Retinal pigment epithelial cell (primary cell): ENCODE measurements at regions not wholly inside any gene's neighbourhood (a gene's known extent, or its start where the extent isn't known, plus 50 kb on each side); places are given as distances from the start of the nearest gene placed in this dataset.
"Not testable (repeated sequence)": the region's sequence is repeated elsewhere in the genome, so short reads cannot be mapped to it uniquely, and the experiment has no call there.

ENCODE experiments used
- DNase-seq: peaks from one replicate; pipeline ENCODE4 v3.0.0-alpha.2; 2010; ENCODE audit warnings: low read depth
- H3K4me3 ChIP-seq: 2 replicates; pipeline ENCODE4 v1.5.1; 2011; ENCODE audit warnings: mild to moderate bottlenecking, low read length, control low read depth, moderate library complexity
- TF ChIP-seq, protein P1 (sequence below): conservative IDR thresholded peaks from 2 replicates; pipeline ENCODE4 v1.5.1; 2011; ENCODE audit warnings: low read depth, low read length, control low read depth, inconsistent platforms

GRCh38 chr1:143574891-143575520 is 396.8 kb downstream of the FAM72C start:
- no peak overlapping the region for H3K4me3 ChIP-seq
- TF ChIP-seq, protein P1, sequence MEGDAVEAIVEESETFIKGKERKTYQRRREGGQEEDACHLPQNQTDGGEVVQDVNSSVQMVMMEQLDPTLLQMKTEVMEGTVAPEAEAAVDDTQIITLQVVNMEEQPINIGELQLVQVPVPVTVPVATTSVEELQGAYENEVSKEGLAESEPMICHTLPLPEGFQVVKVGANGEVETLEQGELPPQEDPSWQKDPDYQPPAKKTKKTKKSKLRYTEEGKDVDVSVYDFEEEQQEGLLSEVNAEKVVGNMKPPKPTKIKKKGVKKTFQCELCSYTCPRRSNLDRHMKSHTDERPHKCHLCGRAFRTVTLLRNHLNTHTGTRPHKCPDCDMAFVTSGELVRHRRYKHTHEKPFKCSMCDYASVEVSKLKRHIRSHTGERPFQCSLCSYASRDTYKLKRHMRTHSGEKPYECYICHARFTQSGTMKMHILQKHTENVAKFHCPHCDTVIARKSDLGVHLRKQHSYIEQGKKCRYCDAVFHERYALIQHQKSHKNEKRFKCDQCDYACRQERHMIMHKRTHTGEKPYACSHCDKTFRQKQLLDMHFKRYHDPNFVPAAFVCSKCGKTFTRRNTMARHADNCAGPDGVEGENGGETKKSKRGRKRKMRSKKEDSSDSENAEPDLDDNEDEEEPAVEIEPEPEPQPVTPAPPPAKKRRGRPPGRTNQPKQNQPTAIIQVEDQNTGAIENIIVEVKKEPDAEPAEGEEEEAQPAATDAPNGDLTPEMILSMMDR = no peak
- DNase-seq = no peak

GRCh38 chr1:143572661-143573060 is 399.1 kb downstream of the FAM72C start:
- not testable (repeated sequence) for H3K4me3 ChIP-seq, DNase-seq

DNA sequence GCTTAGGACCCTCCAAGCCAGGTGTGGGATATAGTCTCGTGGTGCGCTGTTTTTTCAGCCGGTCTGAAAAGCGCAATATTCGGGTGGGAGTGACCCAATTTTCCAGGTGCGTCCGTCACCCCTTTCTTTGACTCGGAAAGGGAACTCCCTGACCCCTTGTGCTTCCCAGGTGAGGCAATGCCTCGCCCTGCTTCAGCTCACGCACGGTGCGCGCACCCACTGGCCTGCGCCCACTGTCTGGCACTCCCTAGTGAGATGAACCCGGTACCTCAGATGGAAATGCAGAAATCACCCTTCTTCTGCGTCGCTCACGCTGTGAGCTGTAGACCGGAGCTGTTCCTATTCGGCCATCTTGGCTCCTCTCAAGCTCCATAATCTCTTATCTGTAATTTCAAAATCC is 408.0 kb downstream of the FAM72C start:
- H3K4me3 ChIP-seq, DNase-seq: not testable (repeated sequence)

GRCh38 chr1:143553627-143554026 is 418.2 kb downstream of the FAM72C start:
- no peak for DNase-seq
- TF ChIP-seq, protein P1 = no peak
- H3K4me3 ChIP-seq = no peak overlapping the region

- H3K4me3 ChIP-seq, DNase-seq: not testable (repeated sequence)
Measured at GRCh38 chr1:143504703-143505102, 467.1 kb downstream of the FAM72C start.

DNA sequence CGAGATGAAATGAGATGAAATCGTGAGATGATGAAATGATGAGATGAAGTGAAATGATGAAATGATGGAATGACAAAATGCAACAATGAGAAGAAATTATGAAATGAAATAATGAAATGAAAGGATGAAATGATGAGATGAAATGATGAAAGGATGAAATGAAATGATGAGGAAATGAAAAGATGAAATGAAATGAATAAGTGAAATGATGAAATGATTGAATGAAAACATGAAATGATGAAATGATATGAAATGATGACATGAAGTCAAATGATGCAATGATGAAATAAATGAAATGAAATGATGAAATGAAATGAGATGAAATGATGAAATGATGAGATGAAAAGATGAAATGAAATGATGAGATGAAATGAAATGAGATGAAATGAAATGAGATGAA is 467.7 kb downstream of the FAM72C start:
- not testable (repeated sequence) for DNase-seq, H3K4me3 ChIP-seq

GRCh38 chr1:143503048-143503447 is 468.7 kb downstream of the FAM72C start:
- DNase-seq, H3K4me3 ChIP-seq: not testable (repeated sequence)

- not testable (repeated sequence) for H3K4me3 ChIP-seq, DNase-seq
Measured at GRCh38 chr1:143502038-143502437, 469.7 kb downstream of the FAM72C start.

DNA sequence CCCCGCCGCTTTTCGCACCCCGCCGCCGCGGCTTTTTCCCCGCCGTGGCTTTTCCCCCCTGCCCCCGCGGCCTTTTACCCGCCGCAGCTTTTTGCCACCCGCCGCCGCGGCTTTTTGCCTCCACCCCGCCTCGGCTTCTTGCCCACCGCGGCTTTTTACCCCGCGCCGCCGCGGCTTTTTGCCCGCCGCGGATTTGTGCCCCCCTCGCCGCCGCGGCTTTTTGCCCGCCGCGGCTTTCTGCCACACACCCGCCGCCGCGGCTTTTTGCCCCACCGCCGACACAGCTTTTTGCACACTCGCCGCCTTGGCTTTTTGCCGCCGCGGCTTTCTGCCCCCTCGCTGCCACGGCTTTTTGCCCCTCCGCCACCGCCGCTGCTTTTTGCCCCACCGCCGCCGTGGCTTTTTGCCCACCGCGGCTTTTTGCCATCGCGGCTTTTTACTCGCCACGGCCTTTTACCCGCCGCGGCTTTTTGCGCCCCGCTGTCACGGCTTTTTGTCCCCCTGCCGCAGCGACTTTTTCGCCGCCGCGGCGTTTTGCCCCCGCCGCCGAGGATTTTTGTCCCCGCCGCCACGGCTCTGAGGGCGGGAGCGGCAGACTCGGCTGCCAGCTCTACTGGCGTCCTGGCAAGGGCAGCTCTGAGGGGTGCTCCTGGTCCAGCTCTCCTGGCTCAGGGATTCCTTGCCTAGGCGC is 473.6 kb downstream of the FAM72C start:
- peak overlapping the region; percentile 28 for H3K4me3 ChIP-seq
- not testable (repeated sequence) for DNase-seq

GRCh38 chr1:143497374-143497747 is 474.4 kb downstream of the FAM72C start:
- peak overlapping the region; percentile 24 for H3K4me3 ChIP-seq
- no peak for DNase-seq
- TF ChIP-seq, protein P1 = no peak

DNA sequence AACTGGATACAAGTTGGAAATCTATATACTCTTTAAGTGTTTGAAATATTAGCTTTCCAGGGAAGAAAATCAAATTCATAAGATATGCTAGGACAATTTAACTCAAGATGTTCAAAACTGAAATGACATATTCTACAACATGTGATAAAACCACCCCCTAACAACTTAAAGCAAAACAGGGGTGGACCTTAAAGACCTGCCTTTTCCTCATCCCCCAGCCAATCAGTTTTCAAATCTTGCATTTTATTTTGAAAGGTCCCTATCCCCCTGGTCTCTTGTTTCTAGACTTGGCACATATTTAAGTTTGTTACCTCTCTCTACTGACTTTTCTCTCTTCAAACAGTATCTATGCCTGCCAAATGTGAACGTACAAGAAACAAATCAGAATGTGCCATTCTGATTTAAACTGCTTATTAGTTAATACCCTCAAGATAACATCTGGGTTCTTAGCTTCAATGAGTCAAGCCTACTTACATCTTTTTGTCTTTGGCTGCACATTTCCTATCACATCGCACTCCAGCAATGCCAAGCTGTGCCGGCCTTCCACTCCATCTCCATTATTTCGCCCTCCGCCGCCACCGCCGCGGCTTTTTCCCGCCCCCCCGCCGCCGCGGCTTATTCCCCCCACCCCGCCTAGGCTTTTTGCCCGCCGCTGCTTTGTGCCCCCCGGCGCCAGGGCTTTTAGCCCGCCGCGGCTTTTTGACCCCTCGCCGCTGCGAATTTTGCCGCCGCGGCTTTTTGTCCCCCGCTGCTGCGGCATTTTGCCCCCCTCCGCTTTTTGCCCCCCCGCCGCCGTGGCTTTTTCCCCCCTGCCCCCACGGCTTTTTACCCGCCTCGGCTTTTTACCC is 475.0 kb downstream of the FAM72C start:
- peak overlapping the region; percentile 24 for H3K4me3 ChIP-seq

More for the DNA sequence above, 475.0 kb downstream of the FAM72C start:
- not testable (repeated sequence) for DNase-seq
